Neural progenitor cell (in vitro differentiated cells): ENCODE measurements at regions not wholly inside any gene's neighbourhood (a gene's known extent, or its start where the extent isn't known, plus 50 kb on each side); places are given as distances from the start of the nearest gene placed in this dataset.

ENCODE experiments used
- EZH2 ChIP-seq: fragments of 200-600 bp; sonication (generic); IDR thresholded peaks from 2 replicates; pipeline ENCODE4 v1.6.1; 2017; ENCODE audit warnings: antibody characterized with exemption, mild to moderate bottlenecking, moderate library complexity
- EZH2phosphoT487 ChIP-seq: fragments of 200-600 bp; sonication (generic); IDR thresholded peaks from 2 replicates; pipeline ENCODE4 v1.6.1; 2017; ENCODE audit warnings: antibody characterized with exemption
- TF ChIP-seq, protein P1 (sequence below): fragments of 200-600 bp; sonication (generic); IDR thresholded peaks from 2 replicates; pipeline ENCODE4 v1.5.1; 2017; ENCODE audit warnings: antibody characterized with exemption, mild to moderate bottlenecking

GRCh38 chr1:222096883-222097282 is 355.0 kb upstream of the DUSP10 start:
- TF ChIP-seq, protein P1, sequence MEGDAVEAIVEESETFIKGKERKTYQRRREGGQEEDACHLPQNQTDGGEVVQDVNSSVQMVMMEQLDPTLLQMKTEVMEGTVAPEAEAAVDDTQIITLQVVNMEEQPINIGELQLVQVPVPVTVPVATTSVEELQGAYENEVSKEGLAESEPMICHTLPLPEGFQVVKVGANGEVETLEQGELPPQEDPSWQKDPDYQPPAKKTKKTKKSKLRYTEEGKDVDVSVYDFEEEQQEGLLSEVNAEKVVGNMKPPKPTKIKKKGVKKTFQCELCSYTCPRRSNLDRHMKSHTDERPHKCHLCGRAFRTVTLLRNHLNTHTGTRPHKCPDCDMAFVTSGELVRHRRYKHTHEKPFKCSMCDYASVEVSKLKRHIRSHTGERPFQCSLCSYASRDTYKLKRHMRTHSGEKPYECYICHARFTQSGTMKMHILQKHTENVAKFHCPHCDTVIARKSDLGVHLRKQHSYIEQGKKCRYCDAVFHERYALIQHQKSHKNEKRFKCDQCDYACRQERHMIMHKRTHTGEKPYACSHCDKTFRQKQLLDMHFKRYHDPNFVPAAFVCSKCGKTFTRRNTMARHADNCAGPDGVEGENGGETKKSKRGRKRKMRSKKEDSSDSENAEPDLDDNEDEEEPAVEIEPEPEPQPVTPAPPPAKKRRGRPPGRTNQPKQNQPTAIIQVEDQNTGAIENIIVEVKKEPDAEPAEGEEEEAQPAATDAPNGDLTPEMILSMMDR: no peak
- no peak for TF ChIP-seq EZH2phosphoT487
- no peak for TF ChIP-seq EZH2
